ENCODE measurements at regions not wholly inside any gene's neighbourhood (a gene's known extent, or its start where the extent isn't known, plus 50 kb on each side); places are given as distances from the start of the nearest gene placed in this dataset.

DNA sequence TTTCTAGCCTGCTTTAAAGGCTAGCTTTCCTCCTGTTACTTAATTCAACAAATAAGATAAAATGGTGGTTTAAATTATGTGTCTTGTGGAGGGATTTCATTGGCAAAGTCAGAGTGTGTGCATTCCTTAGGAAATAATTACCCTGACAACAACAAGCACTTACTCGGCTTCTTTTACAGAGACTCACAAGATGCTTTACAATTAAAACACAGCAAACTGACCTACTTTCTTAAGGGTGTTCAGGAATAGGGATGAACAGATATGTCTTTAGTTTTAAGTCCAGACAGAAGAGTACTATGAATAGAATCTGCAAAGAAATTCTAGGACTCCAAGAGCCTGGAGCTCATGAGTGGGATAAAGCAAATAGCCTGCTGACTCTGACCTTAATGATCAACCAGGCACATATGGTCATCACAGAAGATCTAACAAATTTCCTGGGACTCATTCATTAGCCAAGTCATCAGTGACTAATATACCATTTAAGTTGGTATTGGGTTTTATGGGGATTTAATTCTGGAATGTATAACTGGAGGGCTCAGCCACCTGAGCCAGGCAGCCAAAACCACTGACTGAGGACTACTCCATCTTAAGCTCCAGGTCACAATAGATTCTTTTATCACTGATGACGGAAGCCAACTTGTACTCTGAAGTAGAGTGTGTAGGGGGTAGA, 161.8 kb upstream of the RIMS1 start (continued):
- no peak for TF ChIP-seq GLI2 (tag by site-specific recombination; IDR thresholded peaks at IDR 0.05; ENCODE audit: borderline replicate concordance, low read depth)
- TF ChIP-seq YY2 (tag by site-specific recombination; IDR thresholded peaks at IDR 0.05), result no peak
- TF ChIP-seq GLIS1 (tag by site-specific recombination; IDR thresholded peaks at IDR 0.05), result no peak
- TF ChIP-seq PRDM1 (tag by site-specific recombination; IDR thresholded peaks at IDR 0.05), result no peak

GRCh38 chr6:71725126-71725470, 161.3 kb upstream of the RIMS1 start:
- TF ChIP-seq ZBTB21 (tag by site-specific recombination; IDR thresholded peaks at IDR 0.05), result no peak
- H3K27ac ChIP-seq (ENCODE audit: extremely low read depth, low read depth, low read length), result no peak overlapping the region
- H3K4me3 ChIP-seq (ENCODE audit: low read depth, low read length), result no peak overlapping the region
- ChIA-PET POLR2A (no interaction called here), CTCF (no interaction called here)
- H3K4me1 ChIP-seq (ENCODE audit: control insufficient read depth, insufficient read depth, low read length), result no peaks in the 10 kb centered on the region
- H3K9me3 ChIP-seq (ENCODE audit: control insufficient read depth, insufficient read depth, low read depth, low read length), result no peaks in the 10 kb centered on the region
- H3K36me3 ChIP-seq (ENCODE audit: control insufficient read depth in 2 of 2, insufficient read depth in 1 of 2, low read length in 2 of 2), result no peaks in the 10 kb centered on the region

DNA sequence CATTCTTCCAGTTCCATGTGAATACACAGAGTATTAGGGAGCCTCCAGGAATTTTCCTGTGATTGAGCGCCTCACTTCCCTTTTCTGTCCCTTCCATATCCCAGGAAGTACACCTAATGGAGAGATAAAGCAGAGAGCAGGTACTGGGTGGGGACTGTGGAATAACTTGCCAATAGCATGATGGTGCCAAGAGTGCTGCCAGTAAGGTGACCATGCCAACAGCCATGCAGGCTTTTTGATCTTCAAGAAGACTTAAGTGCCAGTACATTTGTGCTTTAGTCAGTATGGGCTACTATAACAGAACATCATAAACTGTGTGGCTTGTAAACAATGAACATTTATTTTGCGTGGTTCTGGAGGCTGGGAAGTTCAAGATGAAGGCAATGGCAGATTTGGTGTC, 160.2 kb upstream of the RIMS1 start:
- TF ChIP-seq, protein P1, sequence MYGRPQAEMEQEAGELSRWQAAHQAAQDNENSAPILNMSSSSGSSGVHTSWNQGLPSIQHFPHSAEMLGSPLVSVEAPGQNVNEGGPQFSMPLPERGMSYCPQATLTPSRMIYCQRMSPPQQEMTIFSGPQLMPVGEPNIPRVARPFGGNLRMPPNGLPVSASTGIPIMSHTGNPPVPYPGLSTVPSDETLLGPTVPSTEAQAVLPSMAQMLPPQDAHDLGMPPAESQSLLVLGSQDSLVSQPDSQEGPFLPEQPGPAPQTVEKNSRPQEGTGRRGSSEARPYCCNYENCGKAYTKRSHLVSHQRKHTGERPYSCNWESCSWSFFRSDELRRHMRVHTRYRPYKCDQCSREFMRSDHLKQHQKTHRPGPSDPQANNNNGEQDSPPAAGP (tag by site-specific recombination; IDR thresholded peaks at IDR 0.05), result no peak
- Histone ChIP-seq H3K4me1 (ENCODE audit: control insufficient read depth, insufficient read depth, low read length) (no peaks in the 10 kb centered on the region), H3K27ac (ENCODE audit: extremely low read depth, low read depth, low read length) (no peak overlapping the region), H3K4me3 (ENCODE audit: low read depth, low read length) (no peak overlapping the region), H3K9me3 (ENCODE audit: control insufficient read depth, insufficient read depth, low read depth, low read length) (no peaks in the 10 kb centered on the region), H3K36me3 (ENCODE audit: control insufficient read depth in 2 of 2, insufficient read depth in 1 of 2, low read length in 2 of 2) (no peaks in the 10 kb centered on the region)
- ChIA-PET CTCF (no interaction called here), POLR2A (no interaction called here)

- CTCF ChIA-PET, result interaction anchor here (1.3 kb wide), 1 partner anchor 17 kb away, joined by 3 read pairs; no protein-coding TSS in a partner anchor
- no peaks in the 10 kb centered on the region for H3K9me3 ChIP-seq (ENCODE audit: control insufficient read depth, insufficient read depth, low read depth, low read length)
- TF ChIP-seq ZNF777 (tag by site-specific recombination; IDR thresholded peaks at IDR 0.05; ENCODE audit: borderline replicate concordance) (no peak), ZNF223 (tag by site-specific recombination; IDR thresholded peaks at IDR 0.05) (no peak), ZNF24 (tag by site-specific recombination; IDR thresholded peaks at IDR 0.05) (no peak), ZNF488 (tag by site-specific recombination; IDR thresholded peaks at IDR 0.05) (no peak), ZNF610 (tag by site-specific recombination; IDR thresholded peaks at IDR 0.05; ENCODE audit: borderline replicate concordance) (no peak)
- no peak overlapping the region for H3K27ac ChIP-seq (ENCODE audit: extremely low read depth, low read depth, low read length)
- no peaks in the 10 kb centered on the region for H3K36me3 ChIP-seq (ENCODE audit: control insufficient read depth in 2 of 2, insufficient read depth in 1 of 2, low read length in 2 of 2)
- no peaks in the 10 kb centered on the region for H3K4me1 ChIP-seq (ENCODE audit: control insufficient read depth, insufficient read depth, low read length)
- POLR2A ChIA-PET, result no interaction called here
- H3K4me3 ChIP-seq (ENCODE audit: low read depth, low read length), result no peak overlapping the region
Measured at GRCh38 chr6:71727632-71728294, 158.6 kb upstream of the RIMS1 start.

DNA sequence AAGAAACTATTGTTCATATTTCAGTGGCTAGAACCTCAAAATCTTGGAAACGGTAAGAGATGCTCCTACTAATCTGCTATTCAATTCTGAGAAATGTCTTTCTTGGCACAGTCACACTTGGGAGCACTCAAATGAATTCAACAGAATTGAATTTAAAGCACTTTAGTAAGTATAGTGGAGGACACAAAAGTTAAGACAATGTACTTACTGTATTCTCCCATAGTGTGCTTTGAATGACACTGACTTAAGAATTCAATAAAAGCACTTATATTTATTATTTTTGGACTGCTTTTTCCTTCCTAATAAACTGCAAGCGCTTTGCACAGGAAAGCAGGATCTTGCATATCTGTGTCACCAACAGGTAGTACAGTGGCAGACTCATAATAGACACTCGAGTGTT, 156.1 kb upstream of the RIMS1 start:
- POLR2A ChIA-PET, result no interaction called here
- CTCF ChIA-PET, result interaction anchor here (1.3 kb wide), 1 partner anchor 9 kb away, joined by 3 read pairs; no protein-coding TSS in a partner anchor
- Histone ChIP-seq H3K4me1 (ENCODE audit: control insufficient read depth, insufficient read depth, low read length) (no peaks in the 10 kb centered on the region), H3K4me3 (ENCODE audit: low read depth, low read length) (no peak overlapping the region), H3K36me3 (ENCODE audit: control insufficient read depth in 2 of 2, insufficient read depth in 1 of 2, low read length in 2 of 2) (no peaks in the 10 kb centered on the region), H3K9me3 (ENCODE audit: control insufficient read depth, insufficient read depth, low read depth, low read length) (no peaks in the 10 kb centered on the region), H3K27ac (ENCODE audit: extremely low read depth, low read depth, low read length) (no peak overlapping the region)
- no peak for TF ChIP-seq ZSCAN30 (tag by site-specific recombination; IDR thresholded peaks at IDR 0.05)
- TF ChIP-seq ZNF544 (tag by site-specific recombination; IDR thresholded peaks at IDR 0.05), result no peak
- TF ChIP-seq KLF10 (tag by site-specific recombination; IDR thresholded peaks at IDR 0.05), result no peak
- no peak for TF ChIP-seq SETDB1 (IDR thresholded peaks at IDR 0.05; ENCODE audit: insufficient read length, low read length)
- TF ChIP-seq ZNF560 (tag by site-specific recombination; IDR thresholded peaks at IDR 0.05; ENCODE audit: borderline replicate concordance), result no peak
- no peak for TF ChIP-seq ZBTB17 (tag by site-specific recombination; IDR thresholded peaks at IDR 0.05)
- no peak for TF ChIP-seq ZNF785 (tag by site-specific recombination; IDR thresholded peaks at IDR 0.05)
- TF ChIP-seq ZNF549 (tag by site-specific recombination; IDR thresholded peaks at IDR 0.05), result no peak
- TF ChIP-seq ZNF23 (tag by site-specific recombination; IDR thresholded peaks at IDR 0.05; ENCODE audit: borderline replicate concordance), result no peak
- no peak for TF ChIP-seq ZNF366 (tag by site-specific recombination; conservative IDR thresholded peaks at IDR 0.05)
- no peak for TF ChIP-seq HOXA7 (CRISPR knock-in tag; IDR thresholded peaks at IDR 0.05; ENCODE audit: borderline replicate concordance)
- TF ChIP-seq, protein P2, sequence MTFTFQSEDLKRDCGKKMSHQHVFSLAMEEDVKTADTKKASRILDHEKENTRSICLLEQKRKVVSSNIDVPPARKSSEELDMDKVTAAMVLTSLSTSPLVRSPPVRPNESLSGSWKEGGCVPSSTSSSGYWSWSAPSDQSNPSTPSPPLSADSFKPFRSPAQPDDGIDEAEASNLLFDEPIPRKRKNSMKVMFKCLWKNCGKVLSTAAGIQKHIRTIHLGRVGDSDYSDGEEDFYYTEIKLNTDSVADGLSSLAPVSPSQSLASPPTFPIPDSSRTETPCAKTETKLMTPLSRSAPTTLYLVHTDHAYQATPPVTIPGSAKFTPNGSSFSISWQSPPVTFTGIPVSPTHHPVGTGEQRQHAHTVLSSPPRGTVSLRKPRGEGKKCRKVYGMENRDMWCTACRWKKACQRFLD (tag by site-specific recombination; IDR thresholded peaks at IDR 0.05), result no peak
- no peak for TF ChIP-seq KLF16 (tag by site-specific recombination; IDR thresholded peaks at IDR 0.05)
- no peak for TF ChIP-seq ZNF341 (tag by site-specific recombination; IDR thresholded peaks at IDR 0.05; ENCODE audit: low read depth)
